ENCODE measurements at regions not wholly inside any gene's neighbourhood (a gene's known extent, or its start where the extent isn't known, plus 50 kb on each side); places are given as distances from the start of the nearest gene placed in this dataset.

- no peaks in the 10 kb centered on the region for H3K27me3 ChIP-seq (ENCODE audit: insufficient read depth)
- WGBS (ENCODE audit: low lambda C conversion rate): 23% methylated on average over 5 of the region's 5 CpGs
- H3K4me2 ChIP-seq: no peak overlapping the region
- H2AFZ ChIP-seq (ENCODE audit: low read depth): no peak overlapping the region
- H3K27ac ChIP-seq (ENCODE audit: low read depth in 2 of 2, low read length in 1 of 2): no peak overlapping the region
- no peak overlapping the region for H3K9ac ChIP-seq
- H3K9me3 ChIP-seq: no peaks in the 10 kb centered on the region; the same call in 1 of the 2 replicates
- TF ChIP-seq CHD2 (IDR thresholded peaks at IDR 0.05; ENCODE audit: low read length, partially characterized antibody) (no peak), TCF12 (IDR thresholded peaks at IDR 0.05) (no peak), EZH2phosphoT487 (IDR thresholded peaks at IDR 0.05; ENCODE audit: borderline replicate concordance, low read depth) (no peak), YY1 (IDR thresholded peaks at IDR 0.05; ENCODE audit: low read depth) (no peak), RAD21 (IDR thresholded peaks at IDR 0.05; ENCODE audit: low read length) (no peak)
- H3K79me2 ChIP-seq (ENCODE audit: insufficient read depth): no peaks in the 10 kb centered on the region
- no peaks in the 10 kb centered on the region for H4K20me1 ChIP-seq (ENCODE audit: insufficient read depth)
- no peaks in the 10 kb centered on the region for H3K9me2 ChIP-seq
- H3F3A ChIP-seq (replicated peaks; ENCODE audit: insufficient read depth): no peaks in the 10 kb centered on the region
- no peaks in the 10 kb centered on the region for H3K36me3 ChIP-seq (replicated peaks in 1 of 2; ENCODE audit: control insufficient read depth in 1 of 2, insufficient read depth in 2 of 2, low read length in 1 of 2)
- no peak for DNase-seq
- ChIA-PET POLR2A (no interaction called here), CTCF (no interaction called here)
- no peaks in the 10 kb centered on the region for H3K4me1 ChIP-seq (ENCODE audit: control insufficient read depth in 1 of 2, insufficient read depth in 2 of 2, low read depth in 1 of 2, low read length in 1 of 2)
- H3K4me3 ChIP-seq (ENCODE audit: low read depth in 2 of 2, low read length in 1 of 2): no peak overlapping the region
Observed at GRCh38 chr15:93324186-93324975, 235.4 kb upstream of the RGMA start.

DNA sequence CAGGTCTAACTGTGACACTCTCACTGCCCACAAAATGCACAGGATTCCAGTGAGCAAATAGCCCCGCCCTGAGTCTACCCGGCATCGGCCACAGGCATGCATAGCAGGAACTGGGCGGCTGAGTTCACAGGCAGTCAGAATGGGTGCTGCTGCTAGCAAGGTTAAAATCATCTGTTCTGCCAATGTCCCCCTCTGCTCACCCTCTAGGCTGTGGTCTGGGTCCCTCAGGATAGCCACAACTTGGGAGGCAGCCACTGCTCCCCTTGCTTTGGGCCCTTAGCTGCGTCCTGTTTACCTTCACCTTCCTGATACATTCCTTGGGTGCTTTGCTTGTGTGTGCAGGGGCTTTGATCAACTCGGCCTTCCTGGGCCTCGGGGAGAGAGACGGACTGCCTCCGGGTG lies 232.9 kb upstream of the RGMA start:
- H3K9ac ChIP-seq: no peak overlapping the region
- no peak for DNase-seq
- H3K4me1 ChIP-seq (ENCODE audit: control insufficient read depth in 1 of 2, insufficient read depth in 2 of 2, low read depth in 1 of 2, low read length in 1 of 2): no peaks in the 10 kb centered on the region
- TF ChIP-seq USF1 (IDR thresholded peaks at IDR 0.05; ENCODE audit: borderline replicate concordance, low read depth) (no peak), GABPA (IDR thresholded peaks at IDR 0.05; ENCODE audit: low read depth) (no peak), JUND (IDR thresholded peaks at IDR 0.05) (no peak), RAD21 (IDR thresholded peaks at IDR 0.05; ENCODE audit: low read length) (no peak), EP300 (IDR thresholded peaks at IDR 0.05; ENCODE audit: borderline replicate concordance in 1 of 2, low read depth in 1 of 2, low read length in 1 of 2) (no peak), CHD2 (IDR thresholded peaks at IDR 0.05; ENCODE audit: low read length, partially characterized antibody) (no peak), MEF2A (IDR thresholded peaks at IDR 0.05; ENCODE audit: borderline replicate concordance, low read depth) (no peak)
- WGBS (ENCODE audit: low lambda C conversion rate): 48% methylated on average over 8 of the region's 9 CpGs
- ChIA-PET CTCF (no interaction called here), POLR2A (no interaction called here)
- H3F3A ChIP-seq (replicated peaks; ENCODE audit: insufficient read depth): no peaks in the 10 kb centered on the region
- no peak overlapping the region for H2AFZ ChIP-seq (ENCODE audit: low read depth)
- H3K4me3 ChIP-seq (ENCODE audit: low read depth in 2 of 2, low read length in 1 of 2): no peak overlapping the region
- H3K36me3 ChIP-seq (replicated peaks in 1 of 2; ENCODE audit: control insufficient read depth in 1 of 2, insufficient read depth in 2 of 2, low read length in 1 of 2): no peaks in the 10 kb centered on the region
- H3K9me3 ChIP-seq: no peaks in the 10 kb centered on the region; the same call in 1 of the 2 replicates
- H3K27ac ChIP-seq (ENCODE audit: low read depth in 2 of 2, low read length in 1 of 2): no peak overlapping the region
- H3K79me2 ChIP-seq (ENCODE audit: insufficient read depth): no peaks in the 10 kb centered on the region
- no peaks in the 10 kb centered on the region for H4K20me1 ChIP-seq (ENCODE audit: insufficient read depth)
- no peaks in the 10 kb centered on the region for H3K27me3 ChIP-seq (ENCODE audit: insufficient read depth)
- H3K4me2 ChIP-seq: no peak overlapping the region
- H3K9me2 ChIP-seq: no peaks in the 10 kb centered on the region

GRCh38 chr15:93319121-93319814 lies 230.3 kb upstream of the RGMA start:
- Histone ChIP-seq H3K4me1 (ENCODE audit: control insufficient read depth in 1 of 2, insufficient read depth in 2 of 2, low read depth in 1 of 2, low read length in 1 of 2) (no peaks in the 10 kb centered on the region), H3K27ac (ENCODE audit: low read depth in 2 of 2, low read length in 1 of 2) (no peak overlapping the region), H3F3A (replicated peaks; ENCODE audit: insufficient read depth) (no peaks in the 10 kb centered on the region), H3K27me3 (ENCODE audit: insufficient read depth) (no peaks in the 10 kb centered on the region), H3K4me3 (ENCODE audit: low read depth in 2 of 2, low read length in 1 of 2) (no peak overlapping the region), H3K79me2 (ENCODE audit: insufficient read depth) (no peaks in the 10 kb centered on the region), H3K9me3 (no peaks in the 10 kb centered on the region), H3K4me2 (no peak overlapping the region), H2AFZ (ENCODE audit: low read depth) (no peak overlapping the region), H3K36me3 (replicated peaks in 1 of 2; ENCODE audit: control insufficient read depth in 1 of 2, insufficient read depth in 2 of 2, low read length in 1 of 2) (no peaks in the 10 kb centered on the region), H3K9me2 (no peaks in the 10 kb centered on the region), H3K9ac (no peak overlapping the region), H4K20me1 (ENCODE audit: insufficient read depth) (no peaks in the 10 kb centered on the region)
- ChIA-PET POLR2A (no interaction called here), CTCF (no interaction called here)
- TF ChIP-seq GABPA (IDR thresholded peaks at IDR 0.05; ENCODE audit: low read depth): no peak
- DNase-seq: no peak
- WGBS (ENCODE audit: low lambda C conversion rate): 48% methylated on average over 19 of the region's 19 CpGs

Data from SK-N-SH (cell line).